Gastroesophageal sphincter (tissue), 4 donors: ENCODE measurements at regions not wholly inside any gene's neighbourhood (a gene's known extent, or its start where the extent isn't known, plus 50 kb on each side); places are given as distances from the start of the nearest gene placed in this dataset.
"Not testable (repeated sequence)": the region's sequence is repeated elsewhere in the genome, so short reads cannot be mapped to it uniquely, and the experiment has no call there.

Source experiments
- ATAC-seq: fragments of 150-250 bp; one replicate; pipeline ENCODE4 v1.9.1; 2016; ENCODE audit warnings: mild to moderate bottlenecking, moderate library complexity
- H3K27ac ChIP-seq, 4 donors: fragments of 200-600 bp; sonication (generic) in 3 of 4; 1 replicate in 3 of 4; 2 replicates in 1 of 4; pipeline ENCODE4 v1.5.1; 2016 to 2019
- H3K27me3 ChIP-seq: fragments of 200-600 bp; sonication (generic); one replicate; pipeline ENCODE4 v1.5.1; 2019
- H3K36me3 ChIP-seq, 2 donors: fragments of 200-600 bp; sonication (generic); one replicate each; pipeline ENCODE4 v1.5.1; 2019; ENCODE audit warnings: control low read depth in 1 of 2
- H3K4me1 ChIP-seq, 3 donors: fragments of 200-600 bp; sonication (generic); 1 replicate in 2 of 3; 2 replicates in 1 of 3; pipeline ENCODE4 v1.5.1; 2016 to 2019; ENCODE audit warnings: control low read depth in 2 of 3
- H3K4me3 ChIP-seq, 2 donors: fragments of 200-600 bp; sonication (generic); one replicate each; pipeline ENCODE4 v1.5.1; 2019; ENCODE audit warnings: mild to moderate bottlenecking in 1 of 2, moderate library complexity in 1 of 2
- H3K9me3 ChIP-seq, 3 donors: fragments of 200-600 bp; sonication (generic); one replicate each; pipeline ENCODE4 v1.5.1; 2017 to 2019; ENCODE audit warnings: control low read depth in 2 of 3
- EP300 ChIP-seq: sonication (generic); formaldehyde crosslinking; IDR thresholded peaks from one replicate; pipeline ENCODE4 v1.6.1; 2017; ENCODE audit warnings: antibody characterized with exemption, mild to moderate bottlenecking
- POLR2A ChIP-seq, 2 donors: fragments of 450-650 bp; IDR thresholded peaks; one replicate each; pipeline ENCODE4 v1.6.1; 2017; ENCODE audit warnings: antibody characterized with exemption in 2 of 2, mild to moderate bottlenecking in 2 of 2, moderate library complexity in 1 of 2
- POLR2AphosphoS5 ChIP-seq: sonication (generic); formaldehyde crosslinking; IDR thresholded peaks from one replicate; pipeline ENCODE4 v1.6.1; 2017; ENCODE audit warnings: antibody characterized with exemption
- WGBS, 2 donors: methylation state at CpG; one replicate each; pipeline ENCODE4 v1.1.5; 2018; ENCODE audit warnings: low coverage in 1 of 2; 5-methylcytosine and 5-hydroxymethylcytosine counted together
- TF ChIP-seq, protein P1 (sequence below), 4 experiments: fragments of 200-600 bp in 2 of 4; fragments of 450-650 bp in 2 of 4; sonication (generic) in 1 of 4; IDR thresholded peaks; one replicate each; pipeline ENCODE4 v1.5.1; 2017 to 2019; ENCODE audit warnings: antibody characterized with exemption in 4 of 4, mild to moderate bottlenecking in 2 of 4, moderate library complexity in 2 of 4

DNA sequence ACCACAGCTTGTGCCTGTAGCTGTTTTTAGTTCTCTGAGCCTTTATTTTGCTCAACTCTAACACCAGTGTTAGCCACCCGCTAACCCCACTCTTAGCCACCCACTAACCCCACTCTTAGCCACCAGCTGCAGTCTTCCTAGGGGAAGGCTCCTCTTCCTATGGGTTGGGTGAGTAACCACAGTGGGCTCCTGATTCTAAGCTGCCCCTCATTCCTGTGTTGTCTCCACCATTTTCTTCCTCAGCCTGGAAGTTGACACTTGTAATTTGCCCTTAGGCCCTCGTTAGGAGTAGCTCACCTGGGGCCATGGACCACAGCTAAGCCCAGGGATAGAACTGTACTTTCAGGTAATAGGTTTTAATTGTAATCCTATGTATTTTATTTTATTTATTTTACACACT is 782.9 kb upstream of the TPTE start:
- Histone ChIP-seq H3K27me3 (peaks cover 8% of the 10 kb centered on the region), H3K9me3 (peaks cover 0 to 40% (median 0%) of the 10 kb centered on the region in 3 donors), H3K4me1 (no peaks in the 10 kb centered on the region), H3K27ac (no peak overlapping the region), H3K4me3 (no peak overlapping the region), H3K36me3 (no peaks in the 10 kb centered on the region)
- no peak for ATAC-seq
- 30 to 32% methylated on average over 2 of the region's 2 CpGs for WGBS, 2 donors
- TF ChIP-seq, protein P1, sequence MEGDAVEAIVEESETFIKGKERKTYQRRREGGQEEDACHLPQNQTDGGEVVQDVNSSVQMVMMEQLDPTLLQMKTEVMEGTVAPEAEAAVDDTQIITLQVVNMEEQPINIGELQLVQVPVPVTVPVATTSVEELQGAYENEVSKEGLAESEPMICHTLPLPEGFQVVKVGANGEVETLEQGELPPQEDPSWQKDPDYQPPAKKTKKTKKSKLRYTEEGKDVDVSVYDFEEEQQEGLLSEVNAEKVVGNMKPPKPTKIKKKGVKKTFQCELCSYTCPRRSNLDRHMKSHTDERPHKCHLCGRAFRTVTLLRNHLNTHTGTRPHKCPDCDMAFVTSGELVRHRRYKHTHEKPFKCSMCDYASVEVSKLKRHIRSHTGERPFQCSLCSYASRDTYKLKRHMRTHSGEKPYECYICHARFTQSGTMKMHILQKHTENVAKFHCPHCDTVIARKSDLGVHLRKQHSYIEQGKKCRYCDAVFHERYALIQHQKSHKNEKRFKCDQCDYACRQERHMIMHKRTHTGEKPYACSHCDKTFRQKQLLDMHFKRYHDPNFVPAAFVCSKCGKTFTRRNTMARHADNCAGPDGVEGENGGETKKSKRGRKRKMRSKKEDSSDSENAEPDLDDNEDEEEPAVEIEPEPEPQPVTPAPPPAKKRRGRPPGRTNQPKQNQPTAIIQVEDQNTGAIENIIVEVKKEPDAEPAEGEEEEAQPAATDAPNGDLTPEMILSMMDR (IDR thresholded peaks at IDR 0.05), result no peak
- no peak for TF ChIP-seq POLR2AphosphoS5
- TF ChIP-seq EP300, result no peak
- no peak for TF ChIP-seq POLR2A (IDR thresholded peaks at IDR 0.05)

DNA sequence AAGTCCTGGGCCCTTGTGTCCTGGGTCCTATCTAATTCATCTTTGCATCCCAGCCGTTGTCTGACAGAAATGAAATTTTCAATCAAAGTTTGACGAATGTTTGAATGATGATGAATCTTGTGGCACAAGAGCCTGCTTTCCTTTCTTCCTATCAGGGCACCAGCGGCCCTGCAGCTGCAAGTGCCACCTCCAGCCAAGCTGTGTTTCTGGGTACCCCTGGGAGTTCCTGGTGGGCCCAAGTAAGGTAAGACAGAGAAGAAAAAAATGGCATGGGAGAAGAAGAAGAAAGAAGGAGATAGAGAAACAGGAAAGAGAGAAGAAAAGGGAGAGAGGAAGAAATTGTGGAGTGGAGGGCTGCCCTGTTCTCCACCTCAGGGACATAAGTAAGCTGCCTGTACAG is 782.1 kb upstream of the TPTE start:
- no peak for ATAC-seq
- no peak overlapping the region for H3K4me3 ChIP-seq
- H3K36me3 ChIP-seq, result no peaks in the 10 kb centered on the region
- peaks cover 8% of the 10 kb centered on the region for H3K27me3 ChIP-seq
- no peak overlapping the region for H3K27ac ChIP-seq
- peaks cover 0 to 38% (median 0%) of the 10 kb centered on the region in 3 donors for H3K9me3 ChIP-seq
- TF ChIP-seq POLR2AphosphoS5 (no peak), EP300 (no peak), POLR2A (IDR thresholded peaks at IDR 0.05) (no peak)
- TF ChIP-seq, protein P1 (IDR thresholded peaks at IDR 0.05), result no peak
- WGBS, 2 donors, result 53 to 57% methylated on average over 3 of the region's 3 CpGs
- no peaks in the 10 kb centered on the region for H3K4me1 ChIP-seq

DNA sequence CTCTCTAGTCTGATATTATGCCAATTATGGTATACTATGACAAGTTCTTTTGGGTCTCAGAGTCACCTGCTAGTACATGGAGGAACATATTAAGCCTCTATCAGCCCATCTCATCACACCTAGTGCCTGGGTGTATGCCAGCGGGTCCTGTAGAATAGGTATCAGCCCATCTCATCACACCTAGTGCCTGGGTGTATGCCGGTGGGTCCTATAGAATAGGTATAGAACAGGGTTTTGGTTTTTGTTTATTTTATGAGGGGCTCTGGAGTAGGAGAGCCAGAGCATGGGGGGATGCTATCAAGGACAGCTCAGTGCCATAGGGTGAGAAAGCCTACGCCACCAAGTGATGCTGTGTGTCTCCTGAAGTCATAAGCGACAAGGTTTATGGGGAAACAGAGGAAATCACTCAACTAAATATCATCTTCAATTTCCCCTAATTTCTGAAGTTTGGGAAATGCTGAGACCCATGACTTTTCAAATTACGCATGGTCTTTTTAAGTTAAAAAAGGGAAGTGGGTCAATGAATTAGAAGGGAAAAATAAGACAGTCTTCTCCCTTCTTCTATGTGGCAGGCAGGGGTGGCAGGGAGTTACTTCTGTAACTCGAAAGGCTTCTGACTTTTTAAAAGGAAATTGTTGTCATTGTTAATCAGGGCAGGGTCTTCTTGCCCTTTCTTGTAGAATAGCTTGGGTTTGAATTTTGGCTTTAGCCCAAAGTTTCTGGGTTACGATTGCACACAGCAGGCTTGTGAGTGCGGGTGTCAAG is 781.0 kb upstream of the TPTE start:
- not testable (repeated sequence) for H3K27ac ChIP-seq, ATAC-seq, H3K4me3 ChIP-seq, H3K36me3 ChIP-seq, H3K4me1 ChIP-seq, H3K27me3 ChIP-seq
- WGBS, 2 donors, result 53 to 62% methylated on average over 8 of the region's 8 CpGs
- peaks cover 0 to 33% (median 0%) of the 10 kb centered on the region in 3 donors for H3K9me3 ChIP-seq

DNA sequence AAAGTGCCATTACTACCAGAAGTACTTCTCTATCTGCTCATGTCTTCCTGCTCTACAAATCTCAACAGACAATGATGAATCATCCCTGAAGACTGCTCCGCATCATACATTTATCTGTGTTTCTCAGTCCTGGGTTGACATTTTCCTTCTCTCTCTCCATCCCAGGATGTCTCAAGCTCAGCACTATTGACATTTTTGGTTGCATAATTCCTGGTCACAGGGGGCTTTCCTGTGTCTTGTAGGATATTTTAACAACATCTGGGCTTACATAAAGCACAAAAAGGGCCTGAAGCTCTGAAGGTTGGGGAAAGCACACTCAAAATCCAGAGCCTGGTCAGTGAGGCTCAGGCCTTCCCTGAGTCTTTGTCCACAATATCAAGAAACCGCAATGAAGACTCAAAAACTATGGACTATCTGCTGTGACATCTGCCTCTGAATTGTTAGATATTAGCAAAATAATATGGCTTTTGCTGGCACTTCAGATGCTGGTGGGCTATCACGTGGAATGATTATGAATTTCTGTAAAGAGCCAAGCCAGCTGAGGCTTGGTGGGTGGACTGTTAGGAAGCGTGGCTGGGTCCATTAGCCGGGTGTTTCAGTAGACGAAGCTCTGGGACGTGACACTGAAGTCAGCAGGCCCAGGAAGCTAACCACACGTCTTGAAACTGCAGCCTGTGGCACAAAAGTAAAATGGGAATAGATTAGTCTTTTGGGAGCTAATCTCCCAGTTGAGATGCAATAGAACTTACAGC is 780.2 kb upstream of the TPTE start:
- not testable (repeated sequence) for H3K36me3 ChIP-seq, ATAC-seq, H3K27ac ChIP-seq, H3K27me3 ChIP-seq, H3K4me1 ChIP-seq, H3K4me3 ChIP-seq
- WGBS, 2 donors, result 50 to 56% methylated on average over 7 to 8 of the region's 8 CpGs
- peaks cover 0 to 25% (median 0%) of the 10 kb centered on the region in 3 donors for H3K9me3 ChIP-seq

DNA sequence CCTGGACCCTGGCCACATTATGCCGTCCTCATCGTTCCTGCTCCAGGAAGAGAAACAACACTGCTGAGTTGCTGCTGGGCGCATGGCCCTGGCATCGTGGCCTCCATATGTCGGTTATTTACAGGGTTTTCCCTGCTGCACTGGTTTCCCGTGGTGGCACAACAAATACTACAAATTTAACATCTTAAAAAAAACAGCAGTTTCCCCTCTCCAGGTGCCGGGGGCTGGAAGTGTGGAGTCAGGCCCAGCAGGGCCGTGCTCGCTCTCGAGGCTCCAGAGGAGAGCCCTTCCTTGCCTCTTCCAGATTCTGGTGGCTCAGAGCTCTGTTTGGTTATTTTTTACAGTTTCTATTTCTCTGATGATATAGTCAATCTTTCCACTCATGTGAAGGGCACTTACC is 777.8 kb upstream of the TPTE start:
- not testable (repeated sequence) for H3K4me3 ChIP-seq, H3K27ac ChIP-seq, H3K4me1 ChIP-seq, ATAC-seq, H3K9me3 ChIP-seq, H3K36me3 ChIP-seq, H3K27me3 ChIP-seq
- 75 to 84% methylated on average over 6 to 10 of the region's 10 CpGs for WGBS, 2 donors

DNA sequence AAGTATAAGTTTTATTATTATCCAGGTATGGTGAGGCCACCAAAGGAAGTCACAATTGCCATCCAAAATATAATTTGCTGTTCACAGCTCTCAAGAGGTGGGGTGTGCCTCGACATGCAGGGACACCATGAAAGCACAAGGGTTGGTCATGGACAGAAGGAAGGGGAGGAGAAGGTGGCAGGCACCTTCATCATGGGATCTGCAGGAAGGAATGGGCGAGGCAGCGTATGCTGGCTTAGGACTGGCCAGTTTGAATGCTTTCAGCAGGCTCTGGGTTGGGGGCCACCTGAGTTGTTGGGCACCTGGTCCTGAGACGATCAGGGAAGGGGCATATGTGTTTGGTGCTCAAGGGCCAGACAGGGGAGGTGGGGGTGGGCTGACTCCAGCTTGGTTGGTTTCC is 777.2 kb upstream of the TPTE start:
- H3K27me3 ChIP-seq, H3K4me1 ChIP-seq, H3K4me3 ChIP-seq, ATAC-seq, H3K27ac ChIP-seq, H3K9me3 ChIP-seq, H3K36me3 ChIP-seq: not testable (repeated sequence)
- 41 to 54% methylated on average over 4 of the region's 4 CpGs for WGBS, 2 donors

DNA sequence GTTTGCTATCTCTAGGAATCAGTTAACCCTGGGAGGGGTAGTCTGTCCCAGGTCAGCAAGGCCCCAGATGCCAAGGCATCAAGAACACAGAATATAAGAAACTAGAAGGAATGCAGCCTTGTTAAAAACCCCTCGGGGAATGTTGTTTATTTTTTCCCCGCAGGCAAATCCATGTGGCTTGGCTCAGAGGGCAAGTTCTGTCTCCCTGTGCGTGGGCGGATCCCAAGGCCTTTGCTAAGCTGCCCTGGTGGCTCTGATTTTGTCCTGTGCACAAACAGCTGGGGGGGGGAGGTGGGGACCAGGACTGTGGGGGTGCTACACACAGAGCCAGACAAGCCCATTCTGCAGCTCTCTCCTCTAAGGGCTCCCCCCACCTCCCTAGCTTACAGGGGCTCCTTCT is 776.8 kb upstream of the TPTE start:
- H3K4me1 ChIP-seq, H3K27me3 ChIP-seq, H3K36me3 ChIP-seq, H3K27ac ChIP-seq, H3K4me3 ChIP-seq, H3K9me3 ChIP-seq: not testable (repeated sequence)
- 20 to 50% methylated on average over 1 to 4 of the region's 4 CpGs for WGBS, 2 donors
- ATAC-seq, result peak; percentile 8

DNA sequence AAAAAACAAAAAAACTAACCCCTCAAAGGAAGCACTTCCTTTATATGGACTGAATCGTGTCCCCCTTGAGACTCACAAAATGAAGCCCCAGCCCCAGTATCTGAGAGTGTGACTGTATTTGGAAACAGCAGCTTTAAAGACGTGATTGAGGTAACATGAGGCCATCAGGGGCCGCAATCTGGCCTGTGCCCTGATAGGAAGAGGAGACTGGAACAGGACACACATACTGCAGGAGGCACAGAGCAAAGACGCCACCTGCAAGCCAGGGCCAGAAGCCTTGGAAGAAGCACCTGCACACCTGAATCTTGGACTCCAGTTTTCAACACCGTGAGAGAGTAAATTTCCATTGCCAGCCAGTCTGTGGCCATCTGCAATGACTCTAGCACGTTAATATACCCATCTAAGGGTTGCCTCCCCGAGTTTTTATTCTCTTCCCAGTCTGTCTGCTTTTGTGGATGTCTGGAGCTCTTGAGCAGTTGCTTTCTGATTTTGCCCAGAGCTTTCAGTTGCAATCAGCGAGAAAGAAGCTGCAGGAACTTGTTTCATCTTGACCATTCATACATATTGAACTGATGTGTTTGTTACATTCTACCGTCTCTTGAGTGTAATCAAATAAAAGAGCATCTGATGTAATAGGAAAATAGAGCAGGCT is 775.8 kb upstream of the TPTE start:
- ATAC-seq, H3K27me3 ChIP-seq, H3K4me3 ChIP-seq, H3K9me3 ChIP-seq, H3K27ac ChIP-seq, H3K4me1 ChIP-seq, H3K36me3 ChIP-seq: not testable (repeated sequence)
- WGBS, 2 donors, result 45 to 49% methylated on average over 9 of the region's 9 CpGs

DNA sequence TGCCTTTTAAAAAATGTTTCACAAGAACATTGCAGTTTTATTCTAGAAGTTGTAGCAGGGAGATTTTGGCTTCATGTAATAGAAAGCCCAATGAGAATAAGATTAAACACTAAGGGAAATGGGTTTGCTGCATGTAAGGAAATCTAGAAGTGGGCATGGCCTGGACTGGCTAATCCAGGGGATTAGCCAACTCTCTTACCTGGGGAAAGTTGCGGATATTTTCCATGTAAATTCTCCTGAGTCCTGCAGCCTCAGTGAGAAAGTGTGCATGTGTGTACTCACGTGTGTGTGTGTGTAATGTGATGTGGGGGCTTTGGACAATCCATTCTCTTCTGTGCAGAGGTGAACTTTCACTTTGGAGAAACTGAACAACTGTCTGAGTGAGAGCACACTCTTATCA is 775.1 kb upstream of the TPTE start:
- H3K4me3 ChIP-seq, H3K9me3 ChIP-seq, ATAC-seq, H3K36me3 ChIP-seq, H3K27ac ChIP-seq, H3K4me1 ChIP-seq, H3K27me3 ChIP-seq: not testable (repeated sequence)
- WGBS, 2 donors, result 16 to 28% methylated on average over 2 of the region's 2 CpGs

DNA sequence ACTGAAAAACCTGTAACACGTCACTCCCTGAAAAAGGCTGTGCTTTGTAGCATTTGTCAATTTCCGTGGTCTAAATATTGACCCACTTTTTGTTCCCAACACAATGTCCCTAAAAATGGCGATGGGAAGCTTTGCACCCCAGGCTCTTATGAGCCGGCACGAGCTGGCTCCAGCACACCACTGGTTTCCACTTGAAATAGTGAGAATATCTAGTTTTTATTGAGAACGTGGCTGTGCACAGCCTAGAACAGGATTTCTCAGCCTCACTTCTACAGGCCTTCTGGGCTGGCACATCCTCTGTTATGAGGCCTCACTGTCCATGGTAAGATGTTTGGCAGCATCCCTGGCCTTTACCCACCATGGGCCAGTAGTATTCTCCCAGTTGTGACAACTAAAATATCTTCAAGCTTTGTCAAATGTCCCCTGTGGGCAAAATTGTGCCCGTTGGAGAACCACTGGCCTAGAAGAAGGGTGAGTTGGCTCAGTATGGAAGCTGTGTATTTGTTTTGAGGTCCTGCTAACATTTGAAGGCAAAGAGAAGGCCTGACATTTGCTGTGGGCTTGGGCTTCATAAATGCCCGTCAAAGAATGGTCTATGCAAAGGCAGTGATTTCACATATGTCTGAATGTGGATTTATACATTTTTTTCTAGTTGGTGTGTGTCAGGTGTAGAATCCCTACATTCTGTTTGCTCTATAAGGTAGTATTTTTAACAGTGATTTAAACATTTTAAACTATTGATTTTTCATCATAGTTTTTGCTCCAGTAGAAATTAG is 774.4 kb upstream of the TPTE start:
- not testable (repeated sequence) for H3K4me3 ChIP-seq, ATAC-seq, H3K9me3 ChIP-seq, H3K27ac ChIP-seq, H3K36me3 ChIP-seq, H3K4me1 ChIP-seq
- peaks cover 13% of the 10 kb centered on the region for H3K27me3 ChIP-seq
- 53 to 56% methylated on average over 8 of the region's 8 CpGs for WGBS, 2 donors
